CD4-positive, CD25-positive, alpha-beta regulatory T cell (primary cell): ENCODE measurements at regions not wholly inside any gene's neighbourhood (a gene's known extent, or its start where the extent isn't known, plus 50 kb on each side); places are given as distances from the start of the nearest gene placed in this dataset.

Experiments
- ATAC-seq, 2 donors: fragments of 150-1000 bp; cut with Tn5 transposase; one replicate each; pipeline ENCODE4 v1.10.0; 2021; ENCODE audit warnings: low read depth in 2 of 2, moderate number of reproducible peaks in 2 of 2, moderate library complexity in 1 of 2
- DNase-seq, 3 donors: peaks; one replicate each; pipeline versions ENCODE4 v3.0.0 to v3.0.0-alpha.2; 2012 to 2022; ENCODE audit warnings: mixed read lengths in 1 of 3
- H3K27ac ChIP-seq: one replicate; pipeline ENCODE4 v1.7.0; 2013; ENCODE audit warnings: mild to moderate bottlenecking, low read length; ENCODE audit not compliant: insufficient read depth, poor library complexity, severe bottlenecking
- H3K27me3 ChIP-seq: one replicate; pipeline ENCODE4 v1.7.0; 2013; ENCODE audit warnings: low read length; ENCODE audit not compliant: control insufficient read depth, insufficient read depth
- H3K36me3 ChIP-seq: one replicate; pipeline ENCODE4 v1.7.0; 2013; ENCODE audit warnings: mild to moderate bottlenecking, low read length, moderate library complexity; ENCODE audit not compliant: control insufficient read depth, insufficient read depth
- H3K4me1 ChIP-seq: 2 replicates; pipeline ENCODE4 v1.7.0; 2013; ENCODE audit warnings: mild to moderate bottlenecking, low read length; ENCODE audit not compliant: insufficient read depth, control insufficient read depth, poor library complexity, severe bottlenecking
- H3K4me3 ChIP-seq: one replicate; pipeline ENCODE4 v1.7.0; 2013; ENCODE audit warnings: low read depth, mild to moderate bottlenecking, low read length, moderate library complexity
- H3K9me3 ChIP-seq, 2 experiments: 1 replicate in 1 of 2; 2 replicates in 1 of 2; pipeline ENCODE4 v1.7.0; 2013; ENCODE audit warnings: low read length in 2 of 2, mild to moderate bottlenecking in 1 of 2, moderate library complexity in 1 of 2; ENCODE audit not compliant: control insufficient read depth in 2 of 2
- H3K27ac Mint-ChIP-seq, 3 donors: one replicate each; pipeline ENCODE4 v1.8.0; 2020 to 2022; ENCODE audit warnings: mild to moderate bottlenecking in 3 of 3, mixed read lengths in 3 of 3, moderate library complexity in 2 of 3
- H3K27me3 Mint-ChIP-seq: one replicate; pipeline ENCODE4 v1.8.0; 2022; ENCODE audit warnings: mild to moderate bottlenecking, mixed read lengths
- H3K36me3 Mint-ChIP-seq: one replicate; pipeline ENCODE4 v1.8.0; 2020; ENCODE audit warnings: mixed read lengths
- H3K4me1 Mint-ChIP-seq, 4 donors: one replicate each; pipeline ENCODE4 v1.8.0; 2020 to 2022; ENCODE audit warnings: mixed read lengths in 4 of 4, mild to moderate bottlenecking in 1 of 4
- H3K4me3 Mint-ChIP-seq, 4 donors: one replicate each; pipeline ENCODE4 v1.8.0; 2020 to 2022; ENCODE audit warnings: mild to moderate bottlenecking in 4 of 4, mixed read lengths in 4 of 4, moderate library complexity in 3 of 4
- H3K9me3 Mint-ChIP-seq, 7 donors: one replicate each; pipeline ENCODE4 v1.8.0; 2020 to 2022; ENCODE audit warnings: mixed read lengths in 7 of 7, mild to moderate bottlenecking in 3 of 7, moderate library complexity in 2 of 7

- Mint-ChIP-seq H3K9me3 (peaks cover 5 to 32% (median 11%) of the 10 kb centered on the region in 7 donors), H3K27me3 (peaks cover 4% of the 10 kb centered on the region), H3K27ac (peak overlapping the region in 1 of 3 donors; percentile 45), H3K36me3 (no peaks in the 10 kb centered on the region), H3K4me1 (peaks cover 0 to 4% (median 1%) of the 10 kb centered on the region in 4 donors), H3K4me3 (no peak overlapping the region)
- Histone ChIP-seq H3K4me1 (no peaks in the 10 kb centered on the region), H3K9me3 (peaks cover 11 to 31% of the 10 kb centered on the region in 2 experiments), H3K27ac (no peak overlapping the region), H3K4me3 (no peak overlapping the region), H3K27me3 (no peaks in the 10 kb centered on the region), H3K36me3 (no peaks in the 10 kb centered on the region)
- DNase-seq (no peak), ATAC-seq (no peak)
These were observed 51.5 kb upstream of the ZNF730 start for GRCh38 chr19:23065306-23065705.

DNA sequence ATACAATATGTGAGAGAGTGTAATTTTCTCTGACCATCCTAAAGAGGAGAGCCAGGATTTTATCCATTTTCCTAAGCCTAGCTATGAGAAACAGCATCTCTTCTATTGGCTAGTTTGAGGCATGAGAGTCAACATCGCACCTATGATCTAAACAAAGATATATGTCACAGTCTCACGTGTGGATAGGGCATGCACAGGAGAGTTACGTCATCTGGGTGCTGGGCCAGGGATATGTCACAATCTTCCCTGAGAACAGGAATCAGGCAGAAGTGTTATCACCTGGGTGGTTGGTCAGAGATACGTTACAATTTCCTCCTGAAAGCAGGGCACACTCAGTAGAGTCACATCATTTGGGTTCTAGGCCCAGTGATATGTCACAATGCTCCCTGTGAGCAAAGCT is 53.9 kb upstream of the ZNF730 start:
- H3K36me3 Mint-ChIP-seq = no peaks in the 10 kb centered on the region
- no peak for ATAC-seq
- no peaks in the 10 kb centered on the region for H3K4me1 Mint-ChIP-seq
- peaks cover 5 to 25% (median 10%) of the 10 kb centered on the region in 7 donors for H3K9me3 Mint-ChIP-seq
- Histone ChIP-seq H3K27ac (no peak overlapping the region), H3K9me3 (peaks cover 11 to 25% of the 10 kb centered on the region in 2 experiments), H3K4me1 (no peaks in the 10 kb centered on the region), H3K27me3 (no peaks in the 10 kb centered on the region), H3K36me3 (no peaks in the 10 kb centered on the region), H3K4me3 (no peak overlapping the region)
- no peak overlapping the region for H3K4me3 Mint-ChIP-seq
- peaks cover 4% of the 10 kb centered on the region for H3K27me3 Mint-ChIP-seq
- H3K27ac Mint-ChIP-seq = peak overlapping the region in 1 of 3 donors; percentile 32
- DNase-seq = no peak

DNA sequence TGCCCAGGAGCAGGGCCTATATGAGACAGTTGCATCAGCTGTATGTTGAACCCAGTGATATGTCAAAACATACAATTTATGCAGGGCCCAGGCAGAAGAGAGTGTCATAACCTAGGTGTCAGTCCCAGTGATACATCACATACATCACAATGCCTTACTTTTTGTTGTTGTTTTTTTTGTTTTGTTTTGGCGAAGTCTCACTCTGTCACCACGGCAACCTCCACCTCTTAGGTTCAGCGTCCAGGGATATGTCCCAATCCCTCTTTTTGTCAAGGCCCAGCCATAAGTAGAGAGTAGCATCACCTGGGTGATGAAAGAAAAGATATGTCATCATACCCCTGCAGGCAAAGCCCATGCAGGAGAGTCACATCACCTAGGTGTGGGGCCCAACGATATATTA is 56.8 kb upstream of the ZNF730 start:
- ATAC-seq (no peak), DNase-seq (no peak)
- Mint-ChIP-seq H3K27me3 (peaks cover 4% of the 10 kb centered on the region), H3K4me1 (no peaks in the 10 kb centered on the region), H3K9me3 (peaks cover 3 to 27% (median 5%) of the 10 kb centered on the region in 7 donors), H3K4me3 (no peak overlapping the region), H3K27ac (no peak overlapping the region), H3K36me3 (no peaks in the 10 kb centered on the region)
- no peak overlapping the region for H3K27ac ChIP-seq
- H3K36me3 ChIP-seq = no peaks in the 10 kb centered on the region
- H3K4me3 ChIP-seq = no peak overlapping the region
- H3K9me3 ChIP-seq = peaks cover 11 to 14% of the 10 kb centered on the region in 2 experiments
- H3K4me1 ChIP-seq = no peaks in the 10 kb centered on the region
- no peaks in the 10 kb centered on the region for H3K27me3 ChIP-seq

GRCh38 chr19:23056516-23056915 is 53.5 kb upstream of the ZNF728 start:
- ATAC-seq = no peak
- H3K27ac ChIP-seq = no peak overlapping the region
- H3K9me3 ChIP-seq = peaks cover 6 to 24% of the 10 kb centered on the region in 2 experiments
- Mint-ChIP-seq H3K4me1 (no peaks in the 10 kb centered on the region), H3K27me3 (peaks cover 4% of the 10 kb centered on the region), H3K4me3 (no peak overlapping the region), H3K27ac (no peak overlapping the region), H3K9me3 (peaks cover 1 to 37% (median 10%) of the 10 kb centered on the region in 7 donors), H3K36me3 (no peaks in the 10 kb centered on the region)
- no peaks in the 10 kb centered on the region for H3K4me1 ChIP-seq
- H3K27me3 ChIP-seq = no peaks in the 10 kb centered on the region
- DNase-seq = no peak
- no peak overlapping the region for H3K4me3 ChIP-seq
- H3K36me3 ChIP-seq = no peaks in the 10 kb centered on the region

- H3K4me1 ChIP-seq = no peaks in the 10 kb centered on the region
- peaks cover 6 to 23% of the 10 kb centered on the region in 2 experiments for H3K9me3 ChIP-seq
- Mint-ChIP-seq H3K4me3 (no peak overlapping the region), H3K9me3 (peaks cover 1 to 40% (median 15%) of the 10 kb centered on the region in 7 donors), H3K4me1 (no peaks in the 10 kb centered on the region), H3K27me3 (peaks cover under 1% of the 10 kb centered on the region), H3K27ac (no peak overlapping the region), H3K36me3 (no peaks in the 10 kb centered on the region)
- DNase-seq (no peak), ATAC-seq (no peak)
- no peak overlapping the region for H3K4me3 ChIP-seq
- H3K36me3 ChIP-seq = no peaks in the 10 kb centered on the region
- no peaks in the 10 kb centered on the region for H3K27me3 ChIP-seq
- H3K27ac ChIP-seq = no peak overlapping the region
These were observed 53.0 kb upstream of the ZNF728 start for GRCh38 chr19:23055946-23056345.

- no peak overlapping the region for H3K27ac ChIP-seq
- Mint-ChIP-seq H3K27ac (no peak overlapping the region), H3K4me3 (no peak overlapping the region), H3K36me3 (no peaks in the 10 kb centered on the region), H3K27me3 (no peaks in the 10 kb centered on the region), H3K9me3 (peaks cover 0 to 39% (median 18%) of the 10 kb centered on the region in 7 donors), H3K4me1 (no peaks in the 10 kb centered on the region)
- ATAC-seq (no peak), DNase-seq (no peak)
- H3K36me3 ChIP-seq = no peaks in the 10 kb centered on the region
- peaks cover 6 to 19% of the 10 kb centered on the region in 2 experiments for H3K9me3 ChIP-seq
- H3K27me3 ChIP-seq = no peaks in the 10 kb centered on the region
- H3K4me1 ChIP-seq = no peaks in the 10 kb centered on the region
- no peak overlapping the region for H3K4me3 ChIP-seq
These were observed 52.5 kb upstream of the ZNF728 start for GRCh38 chr19:23055501-23055900.

DNA sequence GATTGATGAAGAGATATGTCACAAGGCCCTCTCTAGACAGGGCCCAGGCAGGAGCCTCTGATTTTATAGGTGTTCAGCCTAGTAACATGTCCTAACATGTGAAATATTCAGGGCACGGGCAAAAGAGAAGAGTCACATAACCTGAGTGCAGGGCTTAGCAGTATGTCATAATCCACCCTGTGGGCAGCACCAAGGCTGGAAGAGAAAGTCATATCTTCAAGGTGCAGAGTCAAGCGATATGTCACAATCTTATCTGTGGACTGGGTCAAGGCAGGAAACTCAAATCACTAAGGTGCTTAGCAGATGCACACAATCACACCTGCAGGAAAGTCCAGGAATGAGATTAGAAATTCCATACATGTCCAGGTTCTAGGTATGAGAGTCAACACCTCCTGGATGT is 51.5 kb upstream of the ZNF728 start:
- Histone ChIP-seq H3K4me1 (no peaks in the 10 kb centered on the region), H3K27ac (no peak overlapping the region), H3K4me3 (no peak overlapping the region), H3K36me3 (no peaks in the 10 kb centered on the region), H3K27me3 (no peaks in the 10 kb centered on the region), H3K9me3 (peaks cover 6 to 13% of the 10 kb centered on the region in 2 experiments)
- Mint-ChIP-seq H3K9me3 (peaks cover 0 to 33% (median 16%) of the 10 kb centered on the region in 7 donors), H3K36me3 (no peaks in the 10 kb centered on the region), H3K4me3 (no peak overlapping the region), H3K27ac (no peak overlapping the region), H3K4me1 (no peaks in the 10 kb centered on the region), H3K27me3 (no peaks in the 10 kb centered on the region)
- DNase-seq = no peak
- ATAC-seq = no peak
